CD14-positive monocyte (primary cell): ENCODE measurements at regions not wholly inside any gene's neighbourhood (a gene's known extent, or its start where the extent isn't known, plus 50 kb on each side); places are given as distances from the start of the nearest gene placed in this dataset.

Experiments
- DNase-seq, 3 donors: peaks; one replicate each; pipeline ENCODE4 v3.0.0-alpha.2; 2011 to 2022
- H2AFZ ChIP-seq: 2 replicates; pipeline ENCODE4 v1.6.0; 2012; ENCODE audit warnings: mild to moderate bottlenecking, low read depth, low read length, inconsistent platforms; ENCODE audit not compliant: insufficient read depth, poor library complexity, severe bottlenecking
- H3K27ac ChIP-seq, 2 donors: 1 replicate in 1 of 2; 2 replicates in 1 of 2; pipeline ENCODE4 v1.5.1; 2012 to 2013; ENCODE audit warnings: low read length in 2 of 2, control low read depth in 1 of 2, inconsistent platforms in 1 of 2, low read depth in 1 of 2, mild to moderate bottlenecking in 1 of 2
- H3K27me3 ChIP-seq, 2 donors: one replicate each; pipeline versions ENCODE4 v1.6.0 to v1.6.1; 2011 to 2013; ENCODE audit warnings: low read length in 2 of 2; ENCODE audit not compliant: control insufficient read depth in 2 of 2, insufficient read depth in 2 of 2
- H3K36me3 ChIP-seq, 2 donors: replicated peaks in 1 of 2; 1 replicate in 1 of 2; 2 replicates in 1 of 2; pipeline versions ENCODE4 v1.5.1 to v1.6.1; 2012 to 2013; ENCODE audit warnings: low read length in 2 of 2, control low read depth in 1 of 2, inconsistent platforms in 1 of 2, mild to moderate bottlenecking in 1 of 2; ENCODE audit not compliant: insufficient read depth in 2 of 2, control insufficient read depth in 1 of 2
- H3K4me1 ChIP-seq, 2 donors: 1 replicate in 1 of 2; 2 replicates in 1 of 2; pipeline versions ENCODE4 v1.5.1 to v1.6.1; 2012 to 2013; ENCODE audit warnings: low read length in 2 of 2, control low read depth in 1 of 2, inconsistent platforms in 1 of 2, mild to moderate bottlenecking in 1 of 2, moderate library complexity in 1 of 2; ENCODE audit not compliant: insufficient read depth in 2 of 2, control insufficient read depth in 1 of 2
- H3K4me2 ChIP-seq: replicated peaks from 2 replicates; pipeline ENCODE3; 2012; ENCODE audit warnings: low read length, moderate library complexity, mild to moderate bottlenecking; ENCODE audit not compliant: poor library complexity, severe bottlenecking; ENCODE audit errors: extremely low read depth
- H3K4me3 ChIP-seq, 3 experiments: fragments of 200-600 bp in 1 of 3; sonication (generic) in 1 of 3; replicated peaks in 1 of 3; 1 replicate in 2 of 3; 2 replicates in 1 of 3; pipeline ENCODE4 v1.5.1; 2011 to 2013; ENCODE audit warnings: low read length in 3 of 3, mild to moderate bottlenecking in 3 of 3, control low read depth in 2 of 3, low read depth in 2 of 3, inconsistent platforms in 1 of 3, moderate library complexity in 1 of 3
- H3K79me2 ChIP-seq: 2 replicates; pipeline ENCODE4 v1.6.0; 2012; ENCODE audit warnings: mild to moderate bottlenecking, control low read depth, inconsistent platforms, low read length, moderate library complexity; ENCODE audit not compliant: insufficient read depth
- H3K9ac ChIP-seq: 2 replicates; pipeline ENCODE4 v1.6.0; 2017; ENCODE audit warnings: low read length, mild to moderate bottlenecking; ENCODE audit not compliant: insufficient read depth, poor library complexity, severe bottlenecking
- H3K9me3 ChIP-seq, 2 donors: replicated peaks in 1 of 2; 1 replicate in 1 of 2; 2 replicates in 1 of 2; pipeline versions ENCODE4 v1.5.1 to v1.6.1; 2012 to 2013; ENCODE audit warnings: low read length in 2 of 2, control low read depth in 1 of 2; ENCODE audit not compliant: control insufficient read depth in 1 of 2, insufficient read depth in 1 of 2
- H4K20me1 ChIP-seq: 2 replicates; pipeline ENCODE4 v1.6.0; 2012; ENCODE audit warnings: mild to moderate bottlenecking, low read length, control low read depth, moderate library complexity; ENCODE audit not compliant: insufficient read depth
- H3K27ac Mint-ChIP-seq, 7 donors: one replicate each; pipeline ENCODE4 v1.8.0; 2020; ENCODE audit warnings: mild to moderate bottlenecking in 7 of 7, mixed read lengths in 7 of 7, moderate library complexity in 6 of 7, inconsistent platforms in 2 of 7
- H3K27me3 Mint-ChIP-seq, 3 donors: one replicate each; pipeline ENCODE4 v1.8.0; 2021 to 2022; ENCODE audit warnings: low read depth in 3 of 3, mild to moderate bottlenecking in 3 of 3, mixed read lengths in 3 of 3, moderate library complexity in 3 of 3, inconsistent platforms in 1 of 3
- H3K36me3 Mint-ChIP-seq, 2 donors: one replicate each; pipeline ENCODE4 v1.8.0; 2020; ENCODE audit warnings: mixed read lengths in 2 of 2, inconsistent platforms in 1 of 2, mild to moderate bottlenecking in 1 of 2
- H3K4me1 Mint-ChIP-seq: one replicate; pipeline ENCODE4 v1.8.0; 2020; ENCODE audit warnings: mild to moderate bottlenecking, mixed read lengths
- H3K4me3 Mint-ChIP-seq, 2 donors: one replicate each; pipeline ENCODE4 v1.8.0; 2020; ENCODE audit warnings: mild to moderate bottlenecking in 2 of 2, mixed read lengths in 2 of 2, moderate library complexity in 1 of 2
- H3K9me3 Mint-ChIP-seq, 7 donors: one replicate each; pipeline ENCODE4 v1.8.0; 2020 to 2022; ENCODE audit warnings: mixed read lengths in 7 of 7, mild to moderate bottlenecking in 6 of 7, moderate library complexity in 6 of 7, inconsistent platforms in 2 of 7
- CTCF ChIP-seq: fragments of 200-600 bp; IDR thresholded peaks from one replicate; pipeline ENCODE4 v1.8.0; 2022; ENCODE audit warnings: antibody characterized with exemption, mild to moderate bottlenecking
- WGBS: methylation state at CpG from one replicate; pipeline ENCODE4 v1.1.5; 2013; ENCODE audit warnings: missing lambda C conversion rate; ENCODE audit not compliant: insufficient coverage; 5-methylcytosine and 5-hydroxymethylcytosine counted together
- intact Hi-C, 2 donors: fragments of 100-400 bp; cut with micrococcal nuclease; formaldehyde crosslinking; loops; one replicate each; pipeline versions ENCODE4 v1.15.0 to v1.15.1; 2023

GRCh38 chr7:16326106-16326505, 95.2 kb downstream of the CRPPA start:
- no peak overlapping the region for H3K4me2 ChIP-seq
- H3K79me2 ChIP-seq, result no peaks in the 10 kb centered on the region
- H3K9me3 ChIP-seq, result peaks cover 0 to 7% of the 10 kb centered on the region in 2 donors
- H3K4me1 Mint-ChIP-seq, result no peaks in the 10 kb centered on the region
- TF ChIP-seq CTCF, result no peak
- no peak overlapping the region for H2AFZ ChIP-seq
- no peaks in the 10 kb centered on the region for H4K20me1 ChIP-seq
- no peaks in the 10 kb centered on the region for H3K27me3 ChIP-seq
- intact Hi-C loops, result no loop called here
- H3K27ac Mint-ChIP-seq, result no peak overlapping the region
- H3K9me3 Mint-ChIP-seq, result peaks cover 0 to 11% (median 8%) of the 10 kb centered on the region in 7 donors
- H3K4me3 ChIP-seq, result no peak overlapping the region
- H3K27ac ChIP-seq, result no peak overlapping the region
- no peaks in the 10 kb centered on the region for H3K27me3 Mint-ChIP-seq
- H3K36me3 ChIP-seq, result no peaks in the 10 kb centered on the region
- no peak for DNase-seq
- no peaks in the 10 kb centered on the region for H3K36me3 Mint-ChIP-seq
- no peak overlapping the region for H3K9ac ChIP-seq
- no peaks in the 10 kb centered on the region for H3K4me1 ChIP-seq
- no peak overlapping the region for H3K4me3 Mint-ChIP-seq

DNA sequence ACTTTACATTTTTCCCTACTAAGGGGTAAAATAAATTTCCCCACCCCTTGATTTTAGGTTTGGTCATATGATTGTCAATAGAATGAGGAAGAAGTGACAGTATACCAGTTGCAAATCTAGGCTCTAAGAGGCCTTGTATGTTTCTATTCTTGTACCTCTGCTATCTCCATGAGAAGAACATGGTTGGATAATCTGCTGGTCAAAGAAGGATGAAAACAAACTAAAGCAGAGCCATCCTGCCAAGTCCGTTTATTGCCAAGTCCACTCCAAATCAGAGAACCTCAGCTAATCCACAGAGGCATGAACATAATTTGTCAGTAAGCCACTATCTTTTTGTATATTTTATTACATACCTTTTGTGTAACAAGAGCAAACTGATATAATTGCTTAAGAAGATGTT, 98.0 kb downstream of the CRPPA start:
- H3K4me3 Mint-ChIP-seq, result no peak overlapping the region
- H3K36me3 ChIP-seq, result no peaks in the 10 kb centered on the region
- H3K9ac ChIP-seq, result no peak overlapping the region
- no peak overlapping the region for H3K27ac Mint-ChIP-seq
- H3K27ac ChIP-seq, result no peak overlapping the region
- intact Hi-C loops, result no loop called here
- no peak overlapping the region for H3K4me2 ChIP-seq
- peaks cover 0 to 11% (median 4%) of the 10 kb centered on the region in 7 donors for H3K9me3 Mint-ChIP-seq
- no peaks in the 10 kb centered on the region for H3K4me1 ChIP-seq
- no peak overlapping the region for H2AFZ ChIP-seq
- no peaks in the 10 kb centered on the region for H4K20me1 ChIP-seq
- no peaks in the 10 kb centered on the region for H3K4me1 Mint-ChIP-seq
- no peaks in the 10 kb centered on the region for H3K36me3 Mint-ChIP-seq
- H3K9me3 ChIP-seq, result peaks cover 0 to 3% of the 10 kb centered on the region in 2 donors
- WGBS, result no CpG with 5 or more reads among the region's 1 CpG
- DNase-seq, result no peak
- H3K27me3 Mint-ChIP-seq, result no peaks in the 10 kb centered on the region
- no peak overlapping the region for H3K4me3 ChIP-seq
- H3K79me2 ChIP-seq, result no peaks in the 10 kb centered on the region
- no peaks in the 10 kb centered on the region for H3K27me3 ChIP-seq
- TF ChIP-seq CTCF, result no peak
